Kidney tubule cell (primary cell): ENCODE measurements at regions not wholly inside any gene's neighbourhood (a gene's known extent, or its start where the extent isn't known, plus 50 kb on each side); places are given as distances from the start of the nearest gene placed in this dataset.
A peak's percentile ranks its signal among the peaks of the same experiment; 100 is the strongest.

Experiments used
- DNase-seq: peaks from one replicate; pipeline ENCODE4 v3.0.0-alpha.2; 2018; ENCODE audit warnings: low spot score

DNA sequence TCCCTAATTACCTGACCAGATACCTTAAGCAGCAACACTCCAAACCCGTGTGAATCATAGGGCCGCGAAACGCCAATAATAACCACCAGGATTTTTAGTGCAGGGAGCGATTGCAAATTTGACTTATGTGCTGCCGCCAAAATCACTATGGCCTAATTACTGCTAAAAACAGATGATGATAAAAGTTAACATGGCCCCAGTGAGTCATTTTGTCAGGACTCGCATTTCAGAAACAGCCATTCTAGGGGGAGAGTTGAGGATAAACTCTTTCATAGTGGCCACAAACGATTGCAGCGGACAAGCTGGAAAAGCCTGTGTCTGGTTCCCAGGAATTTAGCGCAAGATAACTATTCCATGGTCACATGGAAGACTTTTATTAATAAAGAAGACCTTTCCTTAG is 103.4 kb downstream of the HLX start:
- no peak for DNase-seq

DNA sequence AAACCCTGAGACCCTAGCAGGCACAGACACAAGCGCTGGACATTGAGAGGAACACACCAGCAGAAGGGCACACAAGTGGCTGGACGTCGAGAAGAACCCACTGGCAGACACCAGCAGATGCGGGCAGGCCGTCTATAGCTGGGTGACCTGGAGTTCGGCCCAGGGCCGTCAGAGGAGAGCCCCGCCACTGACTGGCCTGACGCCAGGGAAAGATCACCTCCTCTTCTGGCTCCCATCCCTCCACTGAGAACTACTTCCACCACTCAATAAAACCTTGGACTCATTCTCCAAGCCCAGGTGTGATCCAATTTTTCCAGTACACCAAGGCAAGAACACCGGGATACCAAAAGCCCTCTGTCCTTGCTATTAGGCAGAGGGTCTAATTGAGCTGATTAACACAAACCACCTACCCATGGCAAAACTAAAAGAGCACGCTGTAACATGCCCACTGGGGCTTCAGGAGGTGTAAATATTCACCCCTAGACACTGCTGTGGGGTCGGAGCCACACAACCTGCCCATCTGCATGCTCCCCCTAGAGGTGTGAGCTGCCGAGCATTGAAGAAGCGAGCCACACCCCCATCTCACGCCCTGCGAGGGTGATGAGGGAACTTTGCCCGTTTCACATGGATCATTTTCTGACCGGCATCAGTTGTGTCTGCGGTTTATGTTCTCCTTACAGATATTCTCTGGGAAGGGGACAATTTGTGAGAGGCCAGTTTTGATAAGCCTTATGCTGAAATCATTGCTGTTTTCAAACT is 104.8 kb downstream of the HLX start:
- no peak for DNase-seq

DNA sequence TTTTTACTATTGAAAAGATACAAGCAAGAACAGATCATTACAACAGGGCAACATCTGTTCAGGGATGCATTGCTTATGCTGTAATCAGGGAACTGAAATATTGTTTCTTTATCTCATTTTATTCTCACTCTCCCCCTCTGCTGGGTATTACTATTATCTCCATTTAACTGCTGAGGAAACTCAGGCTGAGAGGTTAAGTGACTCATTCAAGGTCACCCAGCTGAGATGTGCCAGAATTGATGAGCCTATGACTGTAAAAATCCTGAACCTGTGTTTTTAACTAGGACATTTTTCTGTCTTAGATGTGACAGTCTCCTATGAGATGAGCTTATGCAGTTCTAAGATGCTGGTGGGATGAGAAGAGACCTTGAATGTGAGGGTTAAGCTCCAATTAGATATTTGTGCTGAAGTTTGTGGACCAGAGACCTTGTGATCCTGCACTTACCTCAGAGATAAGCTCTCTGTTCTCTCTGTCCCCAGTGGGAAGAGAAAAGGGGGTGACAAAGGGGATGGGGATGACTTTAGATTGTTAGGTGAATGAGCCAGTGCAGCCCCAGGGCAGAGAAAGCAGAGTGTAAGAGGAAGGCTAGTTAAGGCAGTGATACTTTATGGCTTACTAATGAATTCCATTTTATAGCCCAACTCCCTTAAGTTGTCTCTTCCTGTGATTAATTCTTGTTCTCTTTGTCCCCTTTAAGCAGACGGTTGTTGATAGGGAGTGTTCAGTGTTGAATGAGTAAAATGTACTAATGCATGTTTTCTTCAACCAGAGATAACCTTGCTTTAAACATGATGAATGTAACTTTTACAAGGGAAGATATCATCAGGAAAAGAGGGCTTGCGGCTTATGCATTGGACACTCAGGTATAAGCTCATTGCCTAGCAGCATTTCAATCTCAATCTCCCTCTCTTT is 111.4 kb downstream of the HLX start:
- peak; percentile 69 for DNase-seq

DNA sequence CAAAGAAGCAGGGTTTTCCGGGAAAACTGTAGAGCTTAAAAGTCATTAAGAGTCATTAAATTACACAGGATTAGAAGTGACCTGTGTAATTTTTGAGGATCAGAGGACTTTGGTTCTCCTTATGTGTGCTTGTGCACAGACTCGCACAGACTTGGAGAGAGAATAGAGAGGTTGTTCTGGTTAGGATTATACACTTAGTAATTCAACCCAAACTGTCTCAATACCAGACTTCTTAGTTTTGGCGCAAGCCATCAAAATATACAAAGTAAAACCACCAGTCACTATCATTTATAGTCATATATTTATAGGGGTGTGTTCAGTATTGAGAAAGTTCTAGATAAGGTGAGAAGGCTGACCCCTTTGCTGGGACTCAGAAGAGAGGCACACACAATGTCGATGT is 112.3 kb downstream of the HLX start:
- no peak for DNase-seq

DNA sequence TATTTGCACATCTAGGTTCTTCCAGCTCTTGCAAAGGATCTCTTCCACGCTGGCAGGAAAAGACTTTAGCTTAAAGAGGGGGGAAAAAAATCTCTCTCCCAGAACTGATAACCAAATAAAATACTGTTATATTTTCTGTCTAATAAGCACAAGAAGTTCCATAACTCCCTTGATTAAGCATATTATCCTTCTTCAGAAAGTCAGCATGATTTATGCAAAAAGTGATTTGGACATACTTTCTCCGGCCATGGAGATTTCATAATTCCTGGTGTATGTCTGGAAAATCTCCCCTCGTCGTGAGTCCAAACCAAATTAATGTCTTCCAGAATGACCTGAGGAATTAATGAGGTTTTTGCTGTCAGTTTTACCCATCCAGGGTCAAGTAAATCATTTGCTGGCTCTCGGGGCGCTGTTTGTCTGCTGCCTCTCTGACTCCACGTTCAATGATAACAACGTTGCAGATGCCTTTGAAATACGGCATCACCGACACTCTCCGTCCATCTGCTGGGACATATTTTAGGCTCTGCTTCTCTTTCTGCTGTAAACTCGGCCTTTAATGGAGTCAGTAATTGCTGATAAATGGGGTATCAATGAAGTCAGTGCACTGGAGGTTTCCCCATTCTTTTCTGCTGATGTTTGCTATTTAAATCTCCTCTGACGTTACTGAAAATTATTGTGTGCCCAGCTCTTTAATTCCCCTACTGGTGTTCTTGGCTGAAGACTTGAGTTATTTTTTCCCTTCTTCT is 112.9 kb downstream of the HLX start:
- no peak for DNase-seq

DNA sequence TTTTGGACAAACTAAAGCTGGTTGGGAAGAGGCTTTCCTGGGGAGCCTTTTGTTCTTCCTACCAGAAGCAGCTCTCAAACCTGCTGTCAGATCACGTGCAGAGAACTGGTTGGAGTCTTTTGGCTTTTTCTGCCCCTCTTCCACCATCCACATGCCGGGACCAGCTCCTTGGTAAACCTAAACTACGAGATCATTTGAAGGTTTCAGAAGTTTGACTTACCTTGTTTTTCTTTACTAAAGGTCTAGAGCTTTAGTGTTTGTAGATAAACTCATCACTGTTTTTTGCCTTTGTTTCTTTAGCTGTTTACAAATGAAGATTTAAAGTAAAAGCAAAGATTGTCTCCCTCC is 113.4 kb downstream of the HLX start:
- DNase-seq, result no peak

DNA sequence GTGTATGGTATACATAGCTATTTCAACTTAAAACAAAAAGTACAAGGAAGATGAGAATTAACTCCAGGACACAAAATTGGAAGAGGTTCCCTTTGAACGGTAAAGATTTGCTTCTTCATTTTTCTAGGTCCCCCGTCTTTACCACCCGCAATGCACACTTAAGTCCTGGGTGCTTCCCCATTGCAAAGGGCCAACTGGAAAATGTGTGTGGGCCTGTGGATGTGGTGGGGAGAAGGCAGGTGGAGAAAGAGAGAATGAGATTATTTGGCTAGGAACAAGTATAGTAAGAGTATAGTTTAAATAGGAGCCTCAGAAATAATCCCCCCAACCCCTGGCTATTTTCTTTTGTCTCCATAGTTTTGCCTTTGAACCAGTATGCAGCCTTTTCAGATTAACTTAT is 115.4 kb downstream of the HLX start:
- no peak for DNase-seq

DNA sequence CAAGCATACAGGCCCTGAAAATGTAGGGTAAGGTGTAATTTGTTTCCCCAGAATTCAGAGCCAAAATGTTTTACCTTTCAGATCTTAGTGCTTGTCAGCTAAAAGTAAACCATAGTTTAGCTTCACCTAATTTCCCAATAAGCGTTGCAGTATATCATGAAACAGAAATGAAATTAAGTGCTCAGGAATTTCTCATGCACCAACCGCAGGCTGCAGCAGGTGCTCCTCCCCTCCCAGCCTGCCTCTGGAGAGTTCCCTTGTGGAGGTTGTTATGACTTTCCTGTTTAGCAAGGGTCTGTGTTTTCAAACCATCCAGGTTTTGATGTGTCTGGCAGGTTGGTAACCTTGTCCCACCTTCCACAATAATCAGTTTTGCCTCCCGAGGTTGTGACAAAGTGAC is 118.5 kb downstream of the HLX start:
- DNase-seq, result no peak

DNA sequence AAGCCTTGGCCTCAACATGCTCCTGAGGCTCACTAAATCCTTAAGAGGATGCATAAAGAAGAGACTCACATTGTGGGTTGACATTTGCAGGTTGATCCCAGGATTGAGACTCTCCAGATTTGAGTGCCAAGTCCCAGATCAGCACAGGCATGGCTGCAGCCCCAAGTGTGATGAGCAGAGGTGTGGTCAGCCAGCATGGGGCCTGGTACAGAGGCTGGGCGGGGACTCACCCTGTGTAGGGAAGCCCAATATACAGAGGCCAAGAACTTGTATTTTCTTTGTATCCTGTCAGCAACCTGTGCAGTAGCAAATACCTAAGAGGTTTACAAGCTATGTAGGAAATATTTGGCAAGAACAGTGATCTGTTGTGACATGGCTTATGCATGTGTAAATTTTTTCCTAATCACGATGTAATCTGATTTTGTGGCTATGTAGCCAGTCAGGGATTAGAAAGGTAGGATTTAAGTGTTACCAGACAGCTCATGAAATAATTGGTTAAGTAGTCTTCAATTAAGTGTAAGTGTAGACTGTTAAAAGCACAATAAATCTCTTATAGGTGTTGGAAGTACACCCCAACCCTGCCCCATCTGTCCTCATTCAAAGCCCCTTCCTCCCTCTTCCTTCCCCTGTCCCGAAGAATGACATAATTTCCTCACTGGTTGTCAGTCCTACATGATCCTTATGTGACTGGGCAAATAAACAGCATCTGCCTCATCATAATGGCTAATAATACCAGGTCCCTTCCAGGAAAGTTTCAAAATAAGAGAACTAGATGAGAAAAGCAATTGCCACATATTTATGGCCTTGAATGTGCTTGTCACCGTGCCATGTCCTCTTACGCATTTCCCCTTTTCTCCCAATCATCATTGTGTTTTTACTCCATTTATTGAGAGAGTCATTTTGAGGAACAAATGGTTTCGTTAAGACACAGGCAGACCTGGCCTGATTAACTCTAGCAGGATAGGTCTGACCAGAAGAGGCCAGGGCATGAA is 120.9 kb downstream of the HLX start:
- no peak for DNase-seq

DNA sequence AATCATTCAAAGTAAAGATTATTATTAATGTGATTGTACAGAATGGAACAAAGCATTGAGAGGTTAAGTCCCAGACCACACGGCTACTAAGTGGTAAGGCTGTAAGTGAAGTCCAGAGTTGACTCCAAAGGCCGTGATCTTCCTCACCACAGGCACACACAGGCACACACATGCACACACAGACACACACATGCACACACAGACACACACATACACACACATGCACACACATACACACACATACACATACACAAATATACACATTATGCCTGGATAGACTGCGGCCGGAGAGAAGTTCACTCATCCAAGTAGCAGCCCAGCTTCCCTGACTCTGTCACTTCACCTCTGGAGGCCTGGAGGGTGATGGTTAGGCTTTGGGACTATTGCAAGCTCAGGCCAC is 121.9 kb downstream of the HLX start:
- DNase-seq, result no peak

DNA sequence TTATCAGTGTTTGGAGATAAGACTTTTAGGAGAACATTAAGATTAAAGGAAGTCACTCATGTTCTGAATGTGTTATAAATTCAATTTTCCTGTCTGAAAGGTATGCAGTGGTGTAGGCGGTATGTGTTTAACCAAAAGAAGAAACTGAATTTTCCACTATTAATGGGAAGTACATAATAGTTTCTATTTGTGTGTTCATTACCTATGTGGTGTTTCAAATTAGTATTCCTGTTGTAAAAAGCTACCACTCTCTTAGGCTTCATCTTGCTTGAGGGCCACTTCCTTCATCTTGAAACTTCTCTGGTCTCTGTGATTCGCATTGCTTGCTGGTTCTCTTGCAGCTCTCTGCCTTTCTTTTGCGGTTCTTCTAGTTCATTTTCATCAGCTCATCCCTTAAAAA is 123.4 kb downstream of the HLX start:
- DNase-seq, result no peak

DNA sequence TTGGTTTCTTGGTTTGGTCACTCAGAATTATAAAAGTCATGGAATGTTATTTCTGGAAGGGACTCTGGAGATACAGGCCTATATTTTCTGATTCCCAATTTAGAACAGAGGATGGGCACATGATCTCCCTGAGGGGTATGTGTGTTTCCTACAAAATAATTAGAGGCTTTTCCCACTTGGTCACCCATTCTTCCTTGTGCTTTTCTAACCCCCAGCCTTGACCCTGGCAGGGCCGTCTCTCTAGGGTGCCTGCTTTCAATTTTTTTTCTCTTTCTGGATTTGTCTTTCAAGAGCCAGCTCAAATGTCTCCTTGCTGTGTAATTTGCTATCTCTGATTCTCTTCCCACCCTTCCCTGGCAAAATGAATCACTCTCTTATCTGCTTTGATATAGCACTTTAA is 131.9 kb downstream of the HLX start:
- DNase-seq, result no peak

DNA sequence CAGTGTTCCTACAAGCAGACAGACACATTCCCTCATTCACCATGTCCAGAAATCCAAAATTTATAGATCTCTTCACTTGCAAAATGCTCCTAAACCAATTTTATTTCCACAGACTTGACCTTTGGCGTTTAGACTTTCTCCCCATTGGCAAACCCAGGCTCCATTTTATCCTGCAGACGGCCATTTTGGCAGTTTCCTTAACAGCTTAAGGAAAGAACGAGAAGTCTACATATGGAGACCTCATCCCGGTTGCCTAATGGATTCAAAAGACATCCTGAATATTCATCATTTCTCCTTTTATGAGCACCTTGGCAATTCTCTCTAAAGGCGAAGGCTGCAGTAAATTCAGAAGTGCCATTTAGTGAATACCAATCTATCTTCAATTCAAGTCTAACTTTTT is 132.9 kb downstream of the HLX start:
- no peak for DNase-seq

DNA sequence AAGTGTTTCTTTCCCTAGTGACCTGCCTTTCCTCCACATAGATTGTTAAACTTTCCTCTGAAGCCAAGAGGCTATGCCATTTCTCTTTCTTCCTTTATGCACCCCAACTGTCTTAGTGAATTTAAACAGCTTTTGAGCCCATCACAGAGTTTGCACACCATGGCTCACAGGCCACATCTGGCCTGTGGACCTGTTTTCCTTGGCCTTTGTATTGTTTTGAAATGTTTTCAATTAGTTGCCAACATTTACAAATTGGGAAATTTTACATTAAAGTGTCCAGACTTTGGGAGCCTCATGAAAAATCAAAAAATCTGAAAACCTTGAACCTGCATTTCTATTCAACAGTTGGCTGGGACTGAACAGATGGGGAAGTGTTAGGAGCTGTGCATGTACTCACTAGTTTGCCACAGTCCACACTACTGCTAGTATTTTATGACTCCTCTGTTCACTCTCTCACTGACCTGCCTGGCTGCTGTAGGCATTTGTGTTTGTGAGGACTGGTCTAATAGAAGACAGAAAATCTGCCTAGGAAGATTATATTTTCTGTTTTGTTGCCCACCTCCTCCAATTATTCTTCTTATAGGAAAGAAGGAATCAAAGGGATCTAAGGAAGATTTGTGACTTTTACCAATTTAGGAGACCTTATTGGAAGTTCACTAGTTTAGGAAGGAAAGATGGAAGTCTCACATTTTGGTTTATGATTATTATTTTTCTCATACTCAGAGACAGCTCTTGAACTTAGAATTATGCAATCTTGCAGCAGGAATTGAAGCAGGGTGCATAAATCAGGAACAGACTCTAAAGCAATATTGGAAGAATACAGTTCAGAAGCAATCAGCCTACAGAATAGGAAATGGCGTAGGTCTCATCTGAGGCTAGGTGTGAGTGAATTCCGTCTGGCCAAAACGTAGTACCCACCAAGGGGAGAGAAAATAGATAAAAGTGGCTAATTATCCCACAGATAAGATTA is 134.7 kb downstream of the HLX start:
- no peak for DNase-seq

DNA sequence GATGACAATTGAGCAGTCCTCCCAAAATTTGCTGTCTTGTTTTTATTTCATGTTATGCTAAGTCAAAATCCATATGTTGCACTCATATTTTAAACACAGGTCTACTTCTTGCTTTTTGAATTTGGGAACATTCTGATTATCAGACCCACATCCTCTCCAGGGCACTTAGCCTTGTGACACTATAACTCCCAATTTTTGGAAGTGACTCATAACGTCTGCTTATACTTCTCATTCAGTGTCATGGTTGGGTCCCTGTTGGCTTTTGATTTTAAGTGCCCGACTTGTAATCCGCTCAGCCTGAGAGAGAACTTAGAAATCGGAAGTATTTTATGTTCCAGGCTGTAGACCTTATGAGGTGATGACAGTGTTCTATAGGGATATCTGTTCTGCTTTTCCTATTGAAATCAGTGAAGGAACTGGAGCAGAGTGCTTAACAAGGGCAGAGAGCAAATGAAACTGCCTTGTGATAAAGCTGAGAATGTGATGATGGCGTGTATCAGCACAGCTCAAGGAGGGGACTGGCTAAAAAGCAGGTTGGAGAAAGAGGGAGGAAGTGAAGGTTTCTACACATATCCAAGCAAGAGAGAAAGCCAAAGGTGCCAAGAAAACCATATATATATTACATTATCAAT is 136.0 kb downstream of the HLX start:
- no peak for DNase-seq

DNA sequence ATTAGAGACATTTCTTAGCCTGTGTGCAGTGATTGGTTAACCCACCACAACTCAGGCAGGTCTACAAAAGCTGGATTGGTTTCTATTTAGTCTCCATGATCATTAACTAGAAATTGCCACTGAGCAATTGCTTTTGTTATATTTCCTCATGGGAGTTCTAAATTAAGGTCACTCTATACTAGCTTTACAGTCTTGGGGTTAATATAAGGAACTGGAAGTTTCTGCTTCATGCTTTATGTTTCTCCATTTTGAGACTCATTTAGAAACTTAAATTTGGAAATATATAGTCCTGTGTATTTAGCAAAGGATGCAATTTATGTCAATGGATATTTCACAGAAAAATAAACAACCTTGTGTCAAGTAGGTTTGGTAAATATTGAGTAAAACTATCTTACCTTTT is 137.5 kb downstream of the HLX start:
- DNase-seq, result no peak

DNA sequence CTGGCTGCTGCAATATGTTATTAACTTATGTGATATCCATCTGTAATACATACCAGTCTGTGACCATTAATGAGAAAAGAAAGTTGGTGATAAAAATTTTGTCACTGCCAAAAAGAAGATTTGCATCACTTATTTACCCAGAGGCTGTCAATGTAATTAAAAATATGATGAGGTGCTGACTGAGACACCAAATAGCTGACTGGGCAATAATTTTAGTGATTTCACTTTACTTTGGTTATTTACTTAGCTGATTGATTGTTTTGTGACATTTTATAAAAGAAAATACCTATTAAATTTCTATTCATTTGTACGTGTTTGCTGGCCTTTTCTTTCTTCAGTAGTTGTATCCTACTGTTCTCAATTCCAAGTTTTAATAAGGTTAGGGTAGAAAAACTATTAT is 139.2 kb downstream of the HLX start:
- DNase-seq, result no peak

DNA sequence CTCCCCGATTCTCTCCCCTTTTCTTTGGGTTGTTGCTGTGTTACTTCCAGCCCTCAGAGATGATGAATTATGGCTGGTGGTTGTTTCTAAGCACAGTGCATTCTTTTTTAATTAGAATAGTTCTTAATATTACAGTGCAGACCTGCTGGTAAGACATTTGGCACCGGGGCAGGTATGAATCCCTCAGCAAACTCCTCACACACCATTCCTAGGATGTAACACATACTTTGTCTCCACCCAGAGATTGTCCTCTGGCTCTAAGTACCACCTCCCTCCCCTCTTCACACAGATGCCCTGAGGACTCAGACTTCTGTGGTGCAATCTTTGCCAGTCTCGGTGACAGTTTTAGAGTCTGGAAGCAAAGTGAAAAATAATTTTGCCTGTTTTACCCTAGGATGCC is 143.1 kb downstream of the HLX start:
- no peak for DNase-seq

DNA sequence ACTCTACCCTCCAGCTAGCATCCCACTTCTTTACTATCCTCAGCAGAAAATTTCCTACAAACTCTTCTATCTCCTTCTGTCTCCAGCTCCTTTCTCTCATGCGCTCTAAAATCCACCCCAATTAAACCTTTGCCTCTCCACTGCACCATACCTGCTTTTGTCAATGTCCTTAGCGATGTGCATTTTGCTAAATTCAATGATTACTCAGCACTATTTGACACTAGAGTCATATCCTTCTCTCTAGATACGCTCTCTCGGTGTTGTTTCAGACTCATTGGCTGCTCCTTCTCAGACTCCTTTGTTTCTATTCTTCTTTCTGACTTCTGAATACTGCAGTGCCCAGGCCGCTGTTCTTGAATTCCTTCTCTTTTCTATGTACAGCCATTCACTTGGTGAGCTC is 144.2 kb downstream of the HLX start:
- no peak for DNase-seq

DNA sequence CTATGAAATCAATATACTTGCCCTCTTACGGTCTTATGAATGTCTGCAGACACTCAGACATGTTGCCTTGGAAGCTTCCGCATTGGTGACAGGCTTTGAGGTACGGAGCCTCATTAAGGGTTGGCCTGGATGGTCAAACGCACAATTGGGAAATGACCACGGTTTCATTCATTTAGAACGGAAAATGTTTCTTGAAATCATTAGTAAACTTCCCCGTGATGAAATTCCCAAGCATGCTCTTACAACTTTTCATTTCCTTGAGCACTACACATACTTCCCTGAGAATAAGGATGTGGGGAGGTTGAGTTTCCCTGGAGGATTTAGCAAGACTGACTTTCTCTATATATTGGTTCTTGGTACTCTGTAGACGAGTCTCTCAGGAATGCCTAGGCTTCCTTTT is 146.3 kb downstream of the HLX start:
- DNase-seq, result no peak
